ENCODE measurements at regions not wholly inside any gene's neighbourhood (a gene's known extent, or its start where the extent isn't known, plus 50 kb on each side); places are given as distances from the start of the nearest gene placed in this dataset.

DNA sequence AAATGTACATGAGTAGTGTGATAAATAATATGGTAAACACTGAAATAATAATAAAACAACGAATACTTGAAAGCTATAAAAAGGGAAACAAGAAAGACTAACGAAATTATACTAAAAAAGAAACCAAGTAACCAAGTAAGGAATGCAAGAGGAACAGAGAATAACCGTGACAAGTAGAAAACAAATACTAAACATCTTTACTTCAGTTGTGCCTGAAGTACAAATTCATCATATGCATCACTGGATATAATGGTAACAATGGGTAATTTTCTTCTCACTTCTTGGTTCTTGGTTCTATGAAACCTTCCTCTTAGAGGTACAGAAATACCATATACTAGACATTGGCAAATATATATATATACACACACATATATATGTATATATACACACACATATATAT lies 1093.6 kb upstream of the B3GALT2 start:
- TF ChIP-seq TOX (CRISPR knock-in tag; IDR thresholded peaks at IDR 0.05; ENCODE audit: borderline replicate concordance) (no peak), RARB (CRISPR knock-in tag; IDR thresholded peaks at IDR 0.05) (no peak)
- TF ChIP-seq, protein P1, sequence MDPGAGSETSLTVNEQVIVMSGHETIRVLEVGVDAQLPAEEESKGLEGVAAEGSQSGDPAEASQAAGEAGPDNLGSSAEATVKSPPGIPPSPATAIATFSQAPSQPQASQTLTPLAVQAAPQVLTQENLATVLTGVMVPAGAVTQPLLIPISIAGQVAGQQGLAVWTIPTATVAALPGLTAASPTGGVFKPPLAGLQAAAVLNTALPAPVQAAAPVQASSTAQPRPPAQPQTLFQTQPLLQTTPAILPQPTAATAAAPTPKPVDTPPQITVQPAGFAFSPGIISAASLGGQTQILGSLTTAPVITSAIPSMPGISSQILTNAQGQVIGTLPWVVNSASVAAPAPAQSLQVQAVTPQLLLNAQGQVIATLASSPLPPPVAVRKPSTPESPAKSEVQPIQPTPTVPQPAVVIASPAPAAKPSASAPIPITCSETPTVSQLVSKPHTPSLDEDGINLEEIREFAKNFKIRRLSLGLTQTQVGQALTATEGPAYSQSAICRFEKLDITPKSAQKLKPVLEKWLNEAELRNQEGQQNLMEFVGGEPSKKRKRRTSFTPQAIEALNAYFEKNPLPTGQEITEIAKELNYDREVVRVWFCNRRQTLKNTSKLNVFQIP (CRISPR knock-in tag; IDR thresholded peaks at IDR 0.05; ENCODE audit: borderline replicate concordance, low read depth) = no peak
- TF ChIP-seq, protein P2, sequence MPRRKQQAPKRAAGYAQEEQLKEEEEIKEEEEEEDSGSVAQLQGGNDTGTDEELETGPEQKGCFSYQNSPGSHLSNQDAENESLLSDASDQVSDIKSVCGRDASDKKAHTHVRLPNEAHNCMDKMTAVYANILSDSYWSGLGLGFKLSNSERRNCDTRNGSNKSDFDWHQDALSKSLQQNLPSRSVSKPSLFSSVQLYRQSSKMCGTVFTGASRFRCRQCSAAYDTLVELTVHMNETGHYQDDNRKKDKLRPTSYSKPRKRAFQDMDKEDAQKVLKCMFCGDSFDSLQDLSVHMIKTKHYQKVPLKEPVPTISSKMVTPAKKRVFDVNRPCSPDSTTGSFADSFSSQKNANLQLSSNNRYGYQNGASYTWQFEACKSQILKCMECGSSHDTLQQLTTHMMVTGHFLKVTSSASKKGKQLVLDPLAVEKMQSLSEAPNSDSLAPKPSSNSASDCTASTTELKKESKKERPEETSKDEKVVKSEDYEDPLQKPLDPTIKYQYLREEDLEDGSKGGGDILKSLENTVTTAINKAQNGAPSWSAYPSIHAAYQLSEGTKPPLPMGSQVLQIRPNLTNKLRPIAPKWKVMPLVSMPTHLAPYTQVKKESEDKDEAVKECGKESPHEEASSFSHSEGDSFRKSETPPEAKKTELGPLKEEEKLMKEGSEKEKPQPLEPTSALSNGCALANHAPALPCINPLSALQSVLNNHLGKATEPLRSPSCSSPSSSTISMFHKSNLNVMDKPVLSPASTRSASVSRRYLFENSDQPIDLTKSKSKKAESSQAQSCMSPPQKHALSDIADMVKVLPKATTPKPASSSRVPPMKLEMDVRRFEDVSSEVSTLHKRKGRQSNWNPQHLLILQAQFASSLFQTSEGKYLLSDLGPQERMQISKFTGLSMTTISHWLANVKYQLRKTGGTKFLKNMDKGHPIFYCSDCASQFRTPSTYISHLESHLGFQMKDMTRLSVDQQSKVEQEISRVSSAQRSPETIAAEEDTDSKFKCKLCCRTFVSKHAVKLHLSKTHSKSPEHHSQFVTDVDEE (CRISPR knock-in tag; IDR thresholded peaks at IDR 0.05) = no peak
- TF ChIP-seq, protein P3, sequence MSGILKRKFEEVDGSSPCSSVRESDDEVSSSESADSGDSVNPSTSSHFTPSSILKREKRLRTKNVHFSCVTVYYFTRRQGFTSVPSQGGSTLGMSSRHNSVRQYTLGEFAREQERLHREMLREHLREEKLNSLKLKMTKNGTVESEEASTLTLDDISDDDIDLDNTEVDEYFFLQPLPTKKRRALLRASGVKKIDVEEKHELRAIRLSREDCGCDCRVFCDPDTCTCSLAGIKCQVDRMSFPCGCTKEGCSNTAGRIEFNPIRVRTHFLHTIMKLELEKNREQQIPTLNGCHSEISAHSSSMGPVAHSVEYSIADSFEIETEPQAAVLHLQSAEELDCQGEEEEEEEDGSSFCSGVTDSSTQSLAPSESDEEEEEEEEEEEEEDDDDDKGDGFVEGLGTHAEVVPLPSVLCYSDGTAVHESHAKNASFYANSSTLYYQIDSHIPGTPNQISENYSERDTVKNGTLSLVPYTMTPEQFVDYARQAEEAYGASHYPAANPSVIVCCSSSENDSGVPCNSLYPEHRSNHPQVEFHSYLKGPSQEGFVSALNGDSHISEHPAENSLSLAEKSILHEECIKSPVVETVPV (CRISPR knock-in tag; IDR thresholded peaks at IDR 0.05) = no peak
